Muscle of leg (tissue), 3 donors: ENCODE measurements at regions not wholly inside any gene's neighbourhood (a gene's known extent, or its start where the extent isn't known, plus 50 kb on each side); places are given as distances from the start of the nearest gene placed in this dataset.

Source experiments
- DNase-seq: peaks from one replicate; pipeline ENCODE4 v3.0.0; 2013
- H3K27ac ChIP-seq: one replicate; pipeline ENCODE4 v1.5.1; 2013; ENCODE audit warnings: mild to moderate bottlenecking, low read length, control low read depth
- H3K27me3 ChIP-seq: one replicate; pipeline ENCODE4 v1.6.1; 2013; ENCODE audit warnings: low read length; ENCODE audit not compliant: control insufficient read depth, insufficient read depth
- H3K36me3 ChIP-seq: one replicate; pipeline ENCODE4 v1.6.1; 2013; ENCODE audit warnings: low read length; ENCODE audit not compliant: control insufficient read depth, insufficient read depth
- H3K4me1 ChIP-seq: one replicate; pipeline ENCODE4 v1.6.1; 2013; ENCODE audit warnings: low read length; ENCODE audit not compliant: control insufficient read depth, insufficient read depth
- H3K4me3 ChIP-seq: one replicate; pipeline ENCODE4 v1.5.1; 2013; ENCODE audit warnings: low read length, control low read depth
- H3K9me3 ChIP-seq: replicated peaks from 2 replicates; pipeline ENCODE4 v1.6.1; 2013; ENCODE audit warnings: low read depth, low read length; ENCODE audit not compliant: control insufficient read depth
- WGBS: methylation state at CpG from one replicate; pipeline ENCODE4 v1.1.5; 2013; ENCODE audit warnings: missing lambda C conversion rate; ENCODE audit not compliant: insufficient coverage; 5-methylcytosine and 5-hydroxymethylcytosine counted together

- no peaks in the 10 kb centered on the region for H3K4me1 ChIP-seq
- no CpG with 5 or more reads among the region's 1 CpG for WGBS
- no peak for DNase-seq
- no peaks in the 10 kb centered on the region for H3K36me3 ChIP-seq
- H3K27me3 ChIP-seq: no peaks in the 10 kb centered on the region
- no peak overlapping the region for H3K4me3 ChIP-seq
- no peaks in the 10 kb centered on the region for H3K9me3 ChIP-seq
- no peak overlapping the region for H3K27ac ChIP-seq
Measured at GRCh38 chr5:20470997-20471396, 483.0 kb upstream of the CDH18 start.

- H3K27me3 ChIP-seq: no peaks in the 10 kb centered on the region
- DNase-seq: no peak
- 57% methylated on average over 2 of the region's 2 CpGs for WGBS
- no peaks in the 10 kb centered on the region for H3K4me1 ChIP-seq
- H3K4me3 ChIP-seq: no peak overlapping the region
- H3K9me3 ChIP-seq: no peaks in the 10 kb centered on the region
- no peaks in the 10 kb centered on the region for H3K36me3 ChIP-seq
- no peak overlapping the region for H3K27ac ChIP-seq
Measured at GRCh38 chr5:20469792-20470191, 481.8 kb upstream of the CDH18 start.

GRCh38 chr5:20469390-20469789 lies 481.4 kb upstream of the CDH18 start:
- no peak overlapping the region for H3K27ac ChIP-seq
- H3K9me3 ChIP-seq: no peaks in the 10 kb centered on the region
- H3K4me3 ChIP-seq: no peak overlapping the region
- no peaks in the 10 kb centered on the region for H3K27me3 ChIP-seq
- no peaks in the 10 kb centered on the region for H3K4me1 ChIP-seq
- H3K36me3 ChIP-seq: no peaks in the 10 kb centered on the region
- DNase-seq: no peak
- WGBS: no CpG with 5 or more reads among the region's 3 CpGs

GRCh38 chr5:20466512-20466911 lies 478.5 kb upstream of the CDH18 start:
- H3K36me3 ChIP-seq: no peaks in the 10 kb centered on the region
- H3K27ac ChIP-seq: no peak overlapping the region
- DNase-seq: no peak
- no peaks in the 10 kb centered on the region for H3K27me3 ChIP-seq
- no peaks in the 10 kb centered on the region for H3K9me3 ChIP-seq
- WGBS: no CpG with 5 or more reads among the region's 1 CpG
- H3K4me3 ChIP-seq: no peak overlapping the region
- H3K4me1 ChIP-seq: no peaks in the 10 kb centered on the region

- Histone ChIP-seq H3K27me3 (no peaks in the 10 kb centered on the region), H3K27ac (no peak overlapping the region), H3K36me3 (no peaks in the 10 kb centered on the region), H3K9me3 (no peaks in the 10 kb centered on the region), H3K4me3 (no peak overlapping the region), H3K4me1 (no peaks in the 10 kb centered on the region)
- no CpG with 5 or more reads among the region's 4 CpGs for WGBS
- no peak for DNase-seq
Measured at GRCh38 chr5:20463206-20463605, 475.2 kb upstream of the CDH18 start.

- H3K4me1 ChIP-seq: no peaks in the 10 kb centered on the region
- H3K9me3 ChIP-seq: no peaks in the 10 kb centered on the region
- no peak for DNase-seq
- no peak overlapping the region for H3K27ac ChIP-seq
- no peak overlapping the region for H3K4me3 ChIP-seq
- no CpG with 5 or more reads among the region's 3 CpGs for WGBS
- H3K27me3 ChIP-seq: no peaks in the 10 kb centered on the region
- no peaks in the 10 kb centered on the region for H3K36me3 ChIP-seq
Measured at GRCh38 chr5:20446121-20446520, 458.1 kb upstream of the CDH18 start.

- Histone ChIP-seq H3K27me3 (no peaks in the 10 kb centered on the region), H3K4me3 (no peak overlapping the region), H3K27ac (no peak overlapping the region), H3K36me3 (no peaks in the 10 kb centered on the region), H3K4me1 (no peaks in the 10 kb centered on the region), H3K9me3 (no peaks in the 10 kb centered on the region)
- 70% methylated on average over 1 of the region's 1 CpG for WGBS
- DNase-seq: no peak
Measured at GRCh38 chr5:20445326-20445860, 457.4 kb upstream of the CDH18 start.

GRCh38 chr5:20434786-20435185 lies 446.8 kb upstream of the CDH18 start:
- WGBS: no CpG with 5 or more reads among the region's 3 CpGs
- peak; percentile 69 for DNase-seq
- H3K27me3 ChIP-seq: no peaks in the 10 kb centered on the region
- H3K4me1 ChIP-seq: no peaks in the 10 kb centered on the region
- H3K36me3 ChIP-seq: no peaks in the 10 kb centered on the region
- no peak overlapping the region for H3K27ac ChIP-seq
- no peak overlapping the region for H3K4me3 ChIP-seq
- no peaks in the 10 kb centered on the region for H3K9me3 ChIP-seq

GRCh38 chr5:20420991-20421595 lies 433.1 kb upstream of the CDH18 start:
- H3K4me1 ChIP-seq: no peaks in the 10 kb centered on the region
- H3K4me3 ChIP-seq: no peak overlapping the region
- H3K27ac ChIP-seq: no peak overlapping the region
- WGBS: no CpG with 5 or more reads among the region's 4 CpGs
- H3K27me3 ChIP-seq: no peaks in the 10 kb centered on the region
- DNase-seq: no peak
- no peaks in the 10 kb centered on the region for H3K9me3 ChIP-seq
- H3K36me3 ChIP-seq: no peaks in the 10 kb centered on the region
